Karpas-422 (cell line): ENCODE measurements at regions not wholly inside any gene's neighbourhood (a gene's known extent, or its start where the extent isn't known, plus 50 kb on each side); places are given as distances from the start of the nearest gene placed in this dataset.
A peak's percentile ranks its signal among the peaks of the same experiment; 100 is the strongest.
"Not testable (repeated sequence)": the region's sequence is repeated elsewhere in the genome, so short reads cannot be mapped to it uniquely, and the experiment has no call there.

Experiments used
- DNase-seq: peaks from one replicate; pipeline ENCODE4 v3.0.0-alpha.2; 2015
- H2AFZ ChIP-seq: fragments of 200-600 bp; sonication (generic); 2 replicates; pipeline ENCODE4 v1.6.1; 2014; ENCODE audit warnings: antibody characterized with exemption, low read length, mixed read lengths
- H3K27ac ChIP-seq: fragments of 200-600 bp; sonication (generic); 2 replicates; pipeline ENCODE4 v1.5.1; 2014; ENCODE audit warnings: mild to moderate bottlenecking, low read length, moderate library complexity
- H3K27me3 ChIP-seq: fragments of 200-600 bp; sonication (generic); 2 replicates; pipeline ENCODE4 v1.6.1; 2014; ENCODE audit warnings: low read length, mixed read lengths
- H3K36me3 ChIP-seq: fragments of 200-600 bp; sonication (generic); 2 replicates; pipeline ENCODE4 v1.6.1; 2014; ENCODE audit warnings: low read length, mixed read lengths; ENCODE audit not compliant: insufficient read depth
- H3K4me1 ChIP-seq: fragments of 200-600 bp; sonication (generic); 2 replicates; pipeline ENCODE4 v1.6.1; 2014; ENCODE audit warnings: mild to moderate bottlenecking, low read length, mixed read lengths
- H3K4me2 ChIP-seq: fragments of 200-600 bp; sonication (generic); 2 replicates; pipeline ENCODE4 v1.6.1; 2014; ENCODE audit warnings: low read length, low read depth, mild to moderate bottlenecking; ENCODE audit not compliant: poor library complexity, severe bottlenecking
- H3K4me3 ChIP-seq: fragments of 200-600 bp; sonication (generic); 2 replicates; pipeline ENCODE4 v1.5.1; 2014; ENCODE audit warnings: mild to moderate bottlenecking, antibody characterized with exemption, low read length, mixed read lengths
- H3K79me2 ChIP-seq: fragments of 200-600 bp; sonication (generic); 2 replicates; pipeline ENCODE4 v1.6.1; 2014; ENCODE audit warnings: mild to moderate bottlenecking, low read length, mixed read lengths
- H3K9ac ChIP-seq: fragments of 200-600 bp; sonication (generic); 2 replicates; pipeline ENCODE4 v1.6.0; 2014; ENCODE audit warnings: low read length
- H3K9me2 ChIP-seq: fragments of 200-600 bp; sonication (generic), shearing (Covaris generic); replicated peaks from 2 replicates; pipeline ENCODE4 v1.6.0; 2014; ENCODE audit warnings: mild to moderate bottlenecking, low read length, moderate library complexity; ENCODE audit not compliant: insufficient read depth
- H3K9me3 ChIP-seq: fragments of 300-700, 200-600 bp; sonication (generic); 2 replicates; pipeline ENCODE4 v1.6.1; 2014; ENCODE audit warnings: low read length, mixed read lengths
- H4K20me1 ChIP-seq: fragments of 200-600 bp; sonication (generic); 2 replicates; pipeline ENCODE4 v1.6.1; 2014; ENCODE audit warnings: mild to moderate bottlenecking, antibody characterized with exemption, low read length, low read depth; ENCODE audit not compliant: insufficient read depth

GRCh38 chr6:3960754-3961361 is 111.7 kb downstream of the FAM50B start:
- Histone ChIP-seq H3K4me3 (no peak overlapping the region), H2AFZ (no peak overlapping the region), H3K9me2 (no peaks in the 10 kb centered on the region), H3K9me3 (no peaks in the 10 kb centered on the region), H3K9ac (no peak overlapping the region), H4K20me1 (no peaks in the 10 kb centered on the region), H3K27ac (no peak overlapping the region), H3K79me2 (no peaks in the 10 kb centered on the region), H3K4me2 (no peak overlapping the region), H3K36me3 (no peaks in the 10 kb centered on the region), H3K27me3 (no peaks in the 10 kb centered on the region), H3K4me1 (no peaks in the 10 kb centered on the region)
- DNase-seq = no peak

- no peak overlapping the region for H2AFZ ChIP-seq
- no peak overlapping the region for H3K4me3 ChIP-seq
- no peaks in the 10 kb centered on the region for H3K9me2 ChIP-seq
- H3K4me1 ChIP-seq = no peaks in the 10 kb centered on the region
- H3K9ac ChIP-seq = no peak overlapping the region
- H3K27ac ChIP-seq = no peak overlapping the region
- no peaks in the 10 kb centered on the region for H3K27me3 ChIP-seq
- H4K20me1 ChIP-seq = no peaks in the 10 kb centered on the region
- no peak overlapping the region for H3K4me2 ChIP-seq
- DNase-seq = no peak
- no peaks in the 10 kb centered on the region for H3K79me2 ChIP-seq
- no peaks in the 10 kb centered on the region for H3K36me3 ChIP-seq
- H3K9me3 ChIP-seq = no peaks in the 10 kb centered on the region
Measured at GRCh38 chr6:3961581-3962215, 112.5 kb downstream of the FAM50B start.

- Histone ChIP-seq H3K36me3 (no peaks in the 10 kb centered on the region), H3K4me3 (no peak overlapping the region), H3K4me2 (no peak overlapping the region)
Measured at GRCh38 chr6:3962291-3963280, 113.4 kb downstream of the FAM50B start.

GRCh38 chr6:3963426-3963825 is 114.3 kb downstream of the FAM50B start:
- H3K79me2 ChIP-seq = no peaks in the 10 kb centered on the region
- DNase-seq = no peak
- no peaks in the 10 kb centered on the region for H3K4me1 ChIP-seq
- no peak overlapping the region for H3K27ac ChIP-seq
- H3K36me3 ChIP-seq = no peaks in the 10 kb centered on the region
- H2AFZ ChIP-seq = no peak overlapping the region
- H3K9ac ChIP-seq = no peak overlapping the region
- H3K9me3 ChIP-seq = no peaks in the 10 kb centered on the region
- no peaks in the 10 kb centered on the region for H3K9me2 ChIP-seq
- H3K4me3 ChIP-seq = no peak overlapping the region
- H4K20me1 ChIP-seq = no peaks in the 10 kb centered on the region
- no peak overlapping the region for H3K4me2 ChIP-seq
- no peaks in the 10 kb centered on the region for H3K27me3 ChIP-seq

More at GRCh38 chr6:3962291-3963280, 113.4 kb downstream of the FAM50B start:
- Histone ChIP-seq H3K27ac (no peak overlapping the region), H3K9me2 (no peaks in the 10 kb centered on the region), H3K9me3 (no peaks in the 10 kb centered on the region), H2AFZ (no peak overlapping the region), H4K20me1 (no peaks in the 10 kb centered on the region), H3K27me3 (no peaks in the 10 kb centered on the region), H3K79me2 (no peaks in the 10 kb centered on the region), H3K9ac (no peak overlapping the region), H3K4me1 (no peaks in the 10 kb centered on the region)
- no peak for DNase-seq

- Histone ChIP-seq H3K9ac (no peak overlapping the region), H3K79me2 (no peaks in the 10 kb centered on the region), H3K9me3 (no peaks in the 10 kb centered on the region), H3K36me3 (no peaks in the 10 kb centered on the region), H3K27ac (no peak overlapping the region), H3K9me2 (no peaks in the 10 kb centered on the region), H3K4me3 (no peak overlapping the region), H3K27me3 (no peaks in the 10 kb centered on the region), H3K4me1 (no peaks in the 10 kb centered on the region), H2AFZ (no peak overlapping the region), H4K20me1 (no peaks in the 10 kb centered on the region), H3K4me2 (no peak overlapping the region)
- no peak for DNase-seq
Measured at GRCh38 chr6:3965071-3965718, 113.7 kb downstream of the FAM217A start.

GRCh38 chr6:3966426-3966825 is 112.5 kb downstream of the FAM217A start:
- no peaks in the 10 kb centered on the region for H3K9me3 ChIP-seq
- no peak for DNase-seq
- no peak overlapping the region for H3K27ac ChIP-seq

GRCh38 chr6:3970097-3970496 is 108.8 kb downstream of the FAM217A start:
- Histone ChIP-seq H3K27ac (no peak overlapping the region), H3K9ac (no peak overlapping the region), H2AFZ (no peak overlapping the region), H3K27me3 (no peaks in the 10 kb centered on the region), H3K4me3 (no peak overlapping the region), H3K79me2 (no peaks in the 10 kb centered on the region), H4K20me1 (no peaks in the 10 kb centered on the region), H3K9me3 (no peaks in the 10 kb centered on the region), H3K4me1 (no peaks in the 10 kb centered on the region), H3K9me2 (no peaks in the 10 kb centered on the region), H3K4me2 (no peak overlapping the region), H3K36me3 (no peaks in the 10 kb centered on the region)
- no peak for DNase-seq

More at GRCh38 chr6:3966426-3966825, 112.5 kb downstream of the FAM217A start:
- no peaks in the 10 kb centered on the region for H3K27me3 ChIP-seq
- no peaks in the 10 kb centered on the region for H4K20me1 ChIP-seq
- H3K36me3 ChIP-seq = no peaks in the 10 kb centered on the region
- H3K4me2 ChIP-seq = no peak overlapping the region
- no peaks in the 10 kb centered on the region for H3K9me2 ChIP-seq
- H3K9ac ChIP-seq = no peak overlapping the region
- no peak overlapping the region for H2AFZ ChIP-seq
- H3K4me1 ChIP-seq = no peaks in the 10 kb centered on the region
- no peaks in the 10 kb centered on the region for H3K79me2 ChIP-seq
- no peak overlapping the region for H3K4me3 ChIP-seq

GRCh38 chr6:3973152-3973551 is 105.8 kb downstream of the FAM217A start:
- H3K36me3 ChIP-seq, H3K4me2 ChIP-seq, H3K27me3 ChIP-seq, H3K9me2 ChIP-seq, H3K9me3 ChIP-seq, H3K9ac ChIP-seq, H3K27ac ChIP-seq, H2AFZ ChIP-seq, H3K4me1 ChIP-seq, H3K79me2 ChIP-seq, H3K4me3 ChIP-seq, H4K20me1 ChIP-seq: not testable (repeated sequence)
- peak; percentile 28 for DNase-seq
